RWPE1 (cell line): ENCODE measurements at regions not wholly inside any gene's neighbourhood (a gene's known extent, or its start where the extent isn't known, plus 50 kb on each side); places are given as distances from the start of the nearest gene placed in this dataset.

ENCODE experiments used
- CTCF ChIA-PET: fragments of 350-600 bp; sonication (Branson Sonifier 250); formaldehyde crosslinking; extraction: SDS; loops from one replicate; lab custom pipeline; 2021; lab: Yijun Ruan, JAX
- POLR2A ChIA-PET: fragments of 400-600 bp; formaldehyde crosslinking; extraction: SDS; loops from one replicate; lab custom pipeline; 2020; ENCODE audit warnings: antibody characterized with exemption; ENCODE audit not compliant: low non-redundant PET; lab: Yijun Ruan, JAX
- DNase-seq: peaks from one replicate; pipeline ENCODE4 v3.0.0; 2012; ENCODE audit warnings: low spot score
- H3K27ac ChIP-seq: fragments of 450-650 bp; 2 replicates; pipeline ENCODE4 v1.5.1; 2017
- TF ChIP-seq, protein P1 (sequence below): fragments of 450-650 bp; conservative IDR thresholded peaks from 2 replicates; pipeline ENCODE4 v1.5.1; 2017; ENCODE audit warnings: low read depth, mild to moderate bottlenecking

DNA sequence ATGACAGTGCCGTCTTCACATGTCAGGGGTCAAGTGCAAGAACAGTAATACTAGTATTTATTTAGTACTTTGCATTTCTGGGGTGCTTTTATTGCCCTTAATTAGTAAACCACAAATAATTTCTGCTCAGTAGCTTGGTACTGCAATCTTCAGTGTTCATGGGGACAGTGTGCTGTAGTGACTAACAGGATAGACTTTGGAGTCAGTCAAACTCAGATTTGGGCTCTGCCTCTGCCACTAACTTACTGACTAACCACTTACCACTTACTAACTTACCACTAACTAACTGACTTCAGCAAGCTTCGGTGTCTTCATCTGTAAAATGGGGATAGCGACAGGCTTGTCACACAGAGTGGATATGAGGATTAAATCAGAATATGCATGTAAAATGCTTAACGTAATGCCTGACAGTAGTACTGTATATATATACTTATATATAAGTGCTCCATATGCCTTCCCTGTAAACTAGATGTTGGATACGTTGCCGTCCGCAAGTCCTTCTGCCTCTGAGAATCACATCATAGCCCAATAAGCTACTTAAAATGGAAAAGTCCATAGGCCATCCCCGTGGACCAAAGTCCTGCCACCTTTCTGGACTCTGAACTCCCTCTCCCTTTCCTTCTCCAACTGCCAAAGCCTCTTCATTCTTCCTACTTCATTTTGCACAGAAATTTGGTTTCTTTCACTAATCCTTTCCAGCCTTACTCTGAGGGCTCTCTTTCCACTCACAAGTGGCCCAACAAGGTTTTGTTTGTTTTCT lies 158.1 kb downstream of the ZIC5 start:
- CTCF ChIA-PET, result no interaction called here
- no peak overlapping the region for H3K27ac ChIP-seq
- TF ChIP-seq, protein P1, sequence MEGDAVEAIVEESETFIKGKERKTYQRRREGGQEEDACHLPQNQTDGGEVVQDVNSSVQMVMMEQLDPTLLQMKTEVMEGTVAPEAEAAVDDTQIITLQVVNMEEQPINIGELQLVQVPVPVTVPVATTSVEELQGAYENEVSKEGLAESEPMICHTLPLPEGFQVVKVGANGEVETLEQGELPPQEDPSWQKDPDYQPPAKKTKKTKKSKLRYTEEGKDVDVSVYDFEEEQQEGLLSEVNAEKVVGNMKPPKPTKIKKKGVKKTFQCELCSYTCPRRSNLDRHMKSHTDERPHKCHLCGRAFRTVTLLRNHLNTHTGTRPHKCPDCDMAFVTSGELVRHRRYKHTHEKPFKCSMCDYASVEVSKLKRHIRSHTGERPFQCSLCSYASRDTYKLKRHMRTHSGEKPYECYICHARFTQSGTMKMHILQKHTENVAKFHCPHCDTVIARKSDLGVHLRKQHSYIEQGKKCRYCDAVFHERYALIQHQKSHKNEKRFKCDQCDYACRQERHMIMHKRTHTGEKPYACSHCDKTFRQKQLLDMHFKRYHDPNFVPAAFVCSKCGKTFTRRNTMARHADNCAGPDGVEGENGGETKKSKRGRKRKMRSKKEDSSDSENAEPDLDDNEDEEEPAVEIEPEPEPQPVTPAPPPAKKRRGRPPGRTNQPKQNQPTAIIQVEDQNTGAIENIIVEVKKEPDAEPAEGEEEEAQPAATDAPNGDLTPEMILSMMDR, result no peak
- POLR2A ChIA-PET, result no interaction called here
- DNase-seq, result no peak

DNA sequence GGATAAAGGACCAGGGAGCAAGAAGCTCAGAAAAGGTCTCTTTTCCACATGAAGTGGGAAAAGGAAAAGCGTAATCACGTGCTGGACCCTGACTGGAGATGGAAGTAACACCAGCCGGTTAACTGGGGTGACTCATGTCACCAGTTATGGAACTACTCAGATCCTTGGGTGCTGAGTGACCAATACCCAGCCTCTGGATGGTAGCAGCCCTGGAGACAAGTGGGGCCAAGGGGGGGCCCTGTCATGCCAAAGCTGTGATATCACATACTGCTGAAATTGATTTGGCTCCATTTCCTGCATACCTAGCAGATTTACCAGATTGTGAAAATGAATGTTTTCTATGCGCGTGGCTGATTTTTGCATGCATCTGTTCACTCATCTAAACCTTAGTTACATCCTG lies 158.9 kb downstream of the ZIC5 start:
- no peak overlapping the region for H3K27ac ChIP-seq
- TF ChIP-seq, protein P1, result no peak
- POLR2A ChIA-PET, result no interaction called here
- peak; percentile 17 for DNase-seq
- CTCF ChIA-PET, result no interaction called here

DNA sequence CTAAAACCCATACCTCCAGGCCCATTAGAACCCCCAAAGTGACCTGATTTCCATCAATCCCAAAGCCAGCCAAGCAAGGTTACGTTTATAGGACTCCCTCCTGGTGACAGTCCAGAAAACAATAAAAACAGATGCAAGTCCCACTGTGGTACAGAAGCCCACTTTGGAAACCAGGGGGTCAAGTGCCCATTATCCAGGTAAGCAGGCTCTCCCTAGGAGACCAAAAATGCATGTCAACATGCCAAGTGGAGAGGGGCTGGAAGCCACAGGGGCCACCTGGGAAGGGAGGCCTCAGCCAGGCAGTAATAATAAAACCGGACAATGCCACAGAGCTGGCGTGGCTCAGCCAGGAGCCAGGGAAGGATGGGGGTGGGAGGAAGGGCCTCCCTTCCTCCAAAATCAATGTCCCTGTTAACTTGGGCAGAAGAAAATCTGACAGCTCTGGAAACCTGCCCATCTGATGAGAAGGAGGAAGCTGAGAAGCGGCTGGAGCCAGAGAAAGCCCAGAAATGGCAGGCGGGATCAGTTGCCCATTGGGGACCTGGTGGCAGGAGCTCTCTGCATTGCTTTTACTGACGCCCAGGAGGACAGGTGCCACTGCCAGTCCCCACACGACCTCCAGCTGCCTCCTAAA lies 160.4 kb downstream of the ZIC5 start:
- TF ChIP-seq, protein P1, result no peak
- CTCF ChIA-PET, result no interaction called here
- no peak for DNase-seq
- POLR2A ChIA-PET, result no interaction called here
- H3K27ac ChIP-seq, result no peak overlapping the region

DNA sequence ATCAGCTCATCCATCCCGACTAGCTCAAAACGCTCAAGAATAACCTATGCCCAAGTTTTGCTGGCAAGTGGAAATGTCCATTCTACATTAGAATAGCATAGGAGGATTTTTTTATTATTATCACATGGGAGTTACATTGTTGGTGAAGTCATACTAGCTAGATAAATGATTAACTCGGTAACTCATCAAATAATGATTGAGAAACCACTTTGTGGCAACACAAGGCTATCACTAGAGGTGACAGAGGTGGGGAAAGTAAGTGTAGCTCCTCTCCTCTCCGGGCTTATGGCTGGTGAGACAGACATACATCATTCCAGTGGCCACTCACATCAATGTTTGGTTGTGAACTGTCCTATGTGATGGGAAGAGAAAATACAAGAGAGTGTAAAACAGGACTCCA lies 161.6 kb downstream of the ZIC5 start:
- POLR2A ChIA-PET, result no interaction called here

DNA sequence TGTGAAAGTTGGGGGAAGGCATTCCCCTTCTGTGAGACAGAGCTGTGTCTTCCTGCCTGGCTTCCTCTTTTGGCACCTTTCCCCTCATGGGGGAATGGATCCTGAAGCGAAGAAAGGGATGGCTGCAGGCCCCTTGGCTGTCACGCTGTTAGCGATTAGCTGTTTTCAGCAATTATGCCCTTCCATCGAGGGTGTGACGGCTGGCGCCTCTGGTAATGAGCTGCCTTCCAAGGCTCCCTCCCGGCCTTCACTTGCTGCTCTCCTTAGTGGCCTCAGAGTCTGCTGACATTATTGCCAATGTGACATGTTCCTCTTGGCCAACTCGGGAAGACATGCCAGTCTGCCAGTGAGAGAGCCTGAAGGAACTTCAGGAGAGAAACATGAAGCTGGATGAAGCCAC lies 162.1 kb downstream of the ZIC5 start:
- TF ChIP-seq, protein P1, result no peak
- POLR2A ChIA-PET, result no interaction called here
- CTCF ChIA-PET, result interaction anchor here (0.7 kb wide), 1 partner anchor 230 kb away, joined by 3 read pairs; no protein-coding TSS in a partner anchor
- H3K27ac ChIP-seq, result no peak overlapping the region
- DNase-seq, result no peak

More for the DNA sequence above, 161.6 kb downstream of the ZIC5 start:
- TF ChIP-seq, protein P1, result no peak
- CTCF ChIA-PET, result no interaction called here
- DNase-seq, result no peak
- no peak overlapping the region for H3K27ac ChIP-seq

DNA sequence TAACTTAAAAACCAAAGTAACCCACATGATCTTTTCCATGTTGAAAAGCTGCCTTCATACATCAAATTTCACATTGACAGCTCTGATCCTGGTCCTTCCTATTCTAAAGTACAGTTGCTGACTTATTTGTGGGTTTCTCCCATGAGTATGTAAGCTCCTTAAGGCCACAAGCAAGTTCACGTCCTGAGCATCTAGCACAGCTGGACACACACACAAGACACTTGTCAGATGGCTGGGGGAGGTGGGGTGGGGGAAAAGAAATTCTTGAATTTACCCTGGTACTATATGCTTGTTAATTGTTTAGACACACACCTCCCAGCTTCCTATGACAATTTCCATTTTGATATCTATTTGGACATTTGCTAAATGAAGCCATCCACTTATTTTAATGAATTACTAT lies 162.8 kb downstream of the ZIC5 start:
- POLR2A ChIA-PET, result no interaction called here
- TF ChIP-seq, protein P1, result no peak
- no peak for DNase-seq
- CTCF ChIA-PET, result interaction anchor here (0.6 to 0.7 kb wide), 3 partner anchors 51 to 230 kb away, joined by 3 read pairs; no protein-coding TSS in a partner anchor
- H3K27ac ChIP-seq, result no peak overlapping the region
